ENCODE measurements at regions not wholly inside any gene's neighbourhood (a gene's known extent, or its start where the extent isn't known, plus 50 kb on each side); places are given as distances from the start of the nearest gene placed in this dataset.
"Not testable (repeated sequence)": the region's sequence is repeated elsewhere in the genome, so short reads cannot be mapped to it uniquely, and the experiment has no call there.

- Histone ChIP-seq H3K4me3 (ENCODE audit: low read depth, low read length) (no peak overlapping the region), H3K27me3 (ENCODE audit: control insufficient read depth, insufficient read depth, low read length) (no peaks in the 10 kb centered on the region), H3K36me3 (ENCODE audit: control insufficient read depth, insufficient read depth, low read length) (no peaks in the 10 kb centered on the region)
- TF ChIP-seq, protein P1, sequence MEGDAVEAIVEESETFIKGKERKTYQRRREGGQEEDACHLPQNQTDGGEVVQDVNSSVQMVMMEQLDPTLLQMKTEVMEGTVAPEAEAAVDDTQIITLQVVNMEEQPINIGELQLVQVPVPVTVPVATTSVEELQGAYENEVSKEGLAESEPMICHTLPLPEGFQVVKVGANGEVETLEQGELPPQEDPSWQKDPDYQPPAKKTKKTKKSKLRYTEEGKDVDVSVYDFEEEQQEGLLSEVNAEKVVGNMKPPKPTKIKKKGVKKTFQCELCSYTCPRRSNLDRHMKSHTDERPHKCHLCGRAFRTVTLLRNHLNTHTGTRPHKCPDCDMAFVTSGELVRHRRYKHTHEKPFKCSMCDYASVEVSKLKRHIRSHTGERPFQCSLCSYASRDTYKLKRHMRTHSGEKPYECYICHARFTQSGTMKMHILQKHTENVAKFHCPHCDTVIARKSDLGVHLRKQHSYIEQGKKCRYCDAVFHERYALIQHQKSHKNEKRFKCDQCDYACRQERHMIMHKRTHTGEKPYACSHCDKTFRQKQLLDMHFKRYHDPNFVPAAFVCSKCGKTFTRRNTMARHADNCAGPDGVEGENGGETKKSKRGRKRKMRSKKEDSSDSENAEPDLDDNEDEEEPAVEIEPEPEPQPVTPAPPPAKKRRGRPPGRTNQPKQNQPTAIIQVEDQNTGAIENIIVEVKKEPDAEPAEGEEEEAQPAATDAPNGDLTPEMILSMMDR (IDR thresholded peaks at IDR 0.05; ENCODE audit: insufficient read depth, low read length, poor library complexity, severe bottlenecking): no peak
- DNase-seq (ENCODE audit: low read depth): no peak
Measured at GRCh38 chr5:56757077-56757476, 58.3 kb upstream of the MAP3K1 start.

GRCh38 chr5:56755036-56755555, 60.3 kb upstream of the MAP3K1 start:
- no peak for DNase-seq (ENCODE audit: low read depth)

GRCh38 chr5:56753588-56753987, 61.8 kb upstream of the MAP3K1 start:
- H3K4me3 ChIP-seq (ENCODE audit: low read depth, low read length); H3K27me3 ChIP-seq (ENCODE audit: control insufficient read depth, insufficient read depth, low read length); DNase-seq (ENCODE audit: low read depth); H3K36me3 ChIP-seq (ENCODE audit: control insufficient read depth, insufficient read depth, low read length): not testable (repeated sequence)

More at GRCh38 chr5:56755036-56755555, 60.3 kb upstream of the MAP3K1 start:
- TF ChIP-seq, protein P1 (IDR thresholded peaks at IDR 0.05; ENCODE audit: insufficient read depth, low read length, poor library complexity, severe bottlenecking): no peak
- no peaks in the 10 kb centered on the region for H3K27me3 ChIP-seq (ENCODE audit: control insufficient read depth, insufficient read depth, low read length)
- no peak overlapping the region for H3K4me3 ChIP-seq (ENCODE audit: low read depth, low read length)
- H3K36me3 ChIP-seq (ENCODE audit: control insufficient read depth, insufficient read depth, low read length): no peaks in the 10 kb centered on the region

- H3K27me3 ChIP-seq (ENCODE audit: control insufficient read depth, insufficient read depth, low read length): no peaks in the 10 kb centered on the region
- TF ChIP-seq, protein P1 (IDR thresholded peaks at IDR 0.05; ENCODE audit: insufficient read depth, low read length, poor library complexity, severe bottlenecking): no peak
- no peak for DNase-seq (ENCODE audit: low read depth)
- no peak overlapping the region for H3K4me3 ChIP-seq (ENCODE audit: low read depth, low read length)
- no peaks in the 10 kb centered on the region for H3K36me3 ChIP-seq (ENCODE audit: control insufficient read depth, insufficient read depth, low read length)
Measured at GRCh38 chr5:56751572-56752313, 63.6 kb upstream of the MAP3K1 start.

- no peak for DNase-seq (ENCODE audit: low read depth)
- TF ChIP-seq, protein P1 (IDR thresholded peaks at IDR 0.05; ENCODE audit: insufficient read depth, low read length, poor library complexity, severe bottlenecking): no peak
- H3K36me3 ChIP-seq (ENCODE audit: control insufficient read depth, insufficient read depth, low read length): no peaks in the 10 kb centered on the region
- no peaks in the 10 kb centered on the region for H3K27me3 ChIP-seq (ENCODE audit: control insufficient read depth, insufficient read depth, low read length)
- no peak overlapping the region for H3K4me3 ChIP-seq (ENCODE audit: low read depth, low read length)
Measured at GRCh38 chr5:56749842-56750241, 65.5 kb upstream of the MAP3K1 start.

DNA sequence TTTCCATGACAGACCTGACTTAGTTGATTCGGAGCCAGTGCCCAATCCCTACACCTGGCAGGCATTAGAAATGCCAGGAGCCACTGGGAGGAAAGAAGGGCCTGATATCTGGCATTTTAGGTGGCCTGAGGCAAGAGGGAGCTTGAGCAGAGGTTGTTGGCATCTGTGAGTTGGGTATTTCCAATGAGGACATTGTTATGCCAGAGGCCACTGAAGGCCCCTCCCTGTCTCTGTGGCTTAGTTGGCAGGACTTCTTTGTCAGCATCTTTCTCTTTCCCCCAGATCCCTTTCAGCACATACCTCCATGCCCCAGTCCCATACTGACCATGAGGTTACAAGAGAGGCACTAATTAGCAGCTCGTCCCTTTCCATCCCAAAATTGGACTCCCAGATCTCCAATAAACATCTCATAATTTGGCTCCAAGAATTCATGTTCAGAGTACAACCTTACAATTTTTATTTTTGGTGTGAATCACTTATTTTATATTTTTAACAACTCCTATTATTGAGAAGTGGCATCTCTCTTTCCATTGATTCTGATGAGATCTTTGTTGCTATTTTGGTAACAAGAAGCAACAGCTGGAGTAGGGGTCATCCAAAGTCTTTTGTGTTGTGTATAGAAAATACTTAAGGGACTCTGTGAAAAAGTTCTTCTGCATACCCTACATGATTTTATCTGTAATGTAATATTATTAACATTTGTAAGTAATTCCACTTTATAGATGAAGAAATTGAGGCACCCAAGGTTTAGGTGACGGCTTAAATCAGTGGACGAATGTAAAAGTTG, 68.6 kb upstream of the MAP3K1 start:
- H3K4me3 ChIP-seq (ENCODE audit: low read depth, low read length): no peak overlapping the region
- H3K36me3 ChIP-seq (ENCODE audit: control insufficient read depth, insufficient read depth, low read length): no peaks in the 10 kb centered on the region
- DNase-seq (ENCODE audit: low read depth): no peak
- TF ChIP-seq, protein P1 (IDR thresholded peaks at IDR 0.05; ENCODE audit: insufficient read depth, low read length, poor library complexity, severe bottlenecking): no peak
- no peaks in the 10 kb centered on the region for H3K27me3 ChIP-seq (ENCODE audit: control insufficient read depth, insufficient read depth, low read length)
